K562 (cell line): ENCODE measurements at regions not wholly inside any gene's neighbourhood (a gene's known extent, or its start where the extent isn't known, plus 50 kb on each side); places are given as distances from the start of the nearest gene placed in this dataset.
A peak's percentile ranks its signal among the peaks of the same experiment; 100 is the strongest.

ENCODE experiments used
- CBFA2T2 ChIP-seq: fragments of 450-650 bp; conservative IDR thresholded peaks from 2 replicates; pipeline ENCODE4 v1.6.1; 2017; ENCODE audit warnings: mild to moderate bottlenecking
- COPS2 ChIP-seq: fragments of 450-650 bp; conservative IDR thresholded peaks from 2 replicates; pipeline ENCODE4 v1.6.1; 2016; ENCODE audit warnings: mild to moderate bottlenecking, moderate library complexity
- DDX20 ChIP-seq: fragments of 450-650 bp; IDR thresholded peaks from 2 replicates; pipeline ENCODE4 v1.6.1; 2016; ENCODE audit warnings: missing genetic modification characterization, low read depth, mild to moderate bottlenecking, missing compliant biosample characterization, moderate library complexity
- ELF4 ChIP-seq: fragments of 450-650 bp; formaldehyde crosslinking; IDR thresholded peaks from 2 replicates; pipeline ENCODE4 v1.4.0; 2022; ENCODE audit warnings: missing genetic modification characterization
- FOXJ2 ChIP-seq: fragments of 200-800 bp; sonication (Bioruptor generic); IDR thresholded peaks from 2 replicates; pipeline ENCODE4 v1.6.1; 2016; ENCODE audit warnings: missing genetic modification characterization, missing compliant biosample characterization
- GTF2B ChIP-seq: IDR thresholded peaks from 2 replicates; pipeline ENCODE4 v1.6.1; 2011; ENCODE audit not compliant: insufficient read length; ENCODE audit errors: extremely low read depth
- HDAC2 ChIP-seq: fragments of 450-650 bp; IDR thresholded peaks from 2 replicates; pipeline ENCODE4 v1.6.1; 2016; ENCODE audit warnings: mild to moderate bottlenecking
- JUND ChIP-seq, 2 experiments: IDR thresholded peaks; 2 replicates in 1 of 2; 3 replicates in 1 of 2; pipeline ENCODE4 v1.6.1; 2011; ENCODE audit warnings: borderline replicate concordance in 2 of 2, low read depth in 2 of 2, low read length in 2 of 2, improper control_type of control experiment in 1 of 2, missing biosample characterization in 1 of 2, missing genetic modification characterization in 1 of 2, missing genetic modification reagents in 1 of 2
- NCOA6 ChIP-seq: fragments of 450-650 bp; IDR thresholded peaks from 2 replicates; pipeline ENCODE4 v1.6.1; 2017; ENCODE audit warnings: mild to moderate bottlenecking
- PCBP2 ChIP-seq: fragments of 200-400 bp; formaldehyde crosslinking; IDR thresholded peaks from 2 replicates; pipeline ENCODE4 v1.6.1; 2018; ENCODE audit warnings: low read length, low read depth, mild to moderate bottlenecking, moderate library complexity; ENCODE audit not compliant: poor library complexity, severe bottlenecking
- PTRF ChIP-seq: fragments of 450-650 bp; IDR thresholded peaks from 2 replicates; pipeline ENCODE4 v1.6.1; 2016; ENCODE audit warnings: mild to moderate bottlenecking, missing genetic modification characterization, missing compliant biosample characterization
- SMAD3 ChIP-seq: fragments of 450-650 bp; formaldehyde crosslinking; conservative IDR thresholded peaks from 2 replicates; pipeline ENCODE4 v1.4.0; 2020; ENCODE audit warnings: mild to moderate bottlenecking
- TCF15 ChIP-seq: fragments of 250-450 bp; sonication (Bioruptor Pico); IDR thresholded peaks from 2 replicates; pipeline ENCODE4 v1.8.0; 2022; ENCODE audit warnings: moderate library complexity, mild to moderate bottlenecking, inconsistent platforms
- THRAP3 ChIP-seq: fragments of 450-650 bp; IDR thresholded peaks from 2 replicates; pipeline ENCODE4 v1.6.1; 2016; ENCODE audit warnings: mild to moderate bottlenecking, inconsistent platforms, borderline replicate concordance
- TOE1 ChIP-seq, 2 experiments: fragments of 450-650 bp in 1 of 2; sonication (generic) in 1 of 2; formaldehyde crosslinking in 1 of 2; IDR thresholded peaks; 2 replicates each; pipeline versions ENCODE4 v1.7.1 to v1.8.0; 2016 to 2022; ENCODE audit warnings: borderline replicate concordance in 2 of 2, mild to moderate bottlenecking in 2 of 2, antibody characterized with exemption in 1 of 2, inconsistent platforms in 1 of 2, low read depth in 1 of 2, missing genetic modification reagents in 1 of 2, moderate library complexity in 1 of 2
- ZBTB34 ChIP-seq: fragments of 250-450 bp; sonication (Bioruptor Pico); IDR thresholded peaks from 2 replicates; pipeline ENCODE4 v1.8.0; 2021; ENCODE audit warnings: mild to moderate bottlenecking, moderate library complexity
- ZKSCAN8 ChIP-seq: fragments of 200-800 bp; sonication (Bioruptor generic); IDR thresholded peaks from 2 replicates; pipeline ENCODE4 v1.6.1; 2016; ENCODE audit warnings: missing genetic modification characterization, missing compliant biosample characterization
- ZNF143 ChIP-seq: sonication (generic); formaldehyde crosslinking; IDR thresholded peaks from 2 replicates; pipeline ENCODE4 v1.9.0; 2022; ENCODE audit warnings: mild to moderate bottlenecking, missing genetic modification reagents
- ZNF175 ChIP-seq: fragments of 200-800 bp; sonication (Bioruptor generic); IDR thresholded peaks from 2 replicates; pipeline ENCODE4 v1.6.1; 2016; ENCODE audit warnings: low read depth, mild to moderate bottlenecking, missing genetic modification characterization, missing compliant biosample characterization
- ZNF23 ChIP-seq: fragments of 250-450 bp; sonication (Bioruptor Pico); IDR thresholded peaks from 2 replicates; pipeline ENCODE4 v1.4.0; 2020; ENCODE audit warnings: mild to moderate bottlenecking
- ZNF280B ChIP-seq: fragments of 250-450 bp; sonication (Bioruptor Pico); IDR thresholded peaks from 2 replicates; pipeline ENCODE4 v1.5.1; 2021; ENCODE audit warnings: mild to moderate bottlenecking
- ZNF740 ChIP-seq, 3 experiments: fragments of 200-800 bp in 1 of 3; sonication (Bioruptor generic) in 1 of 3; sonication (generic) in 1 of 3; formaldehyde crosslinking in 1 of 3; IDR thresholded peaks; 2 replicates each; pipeline versions ENCODE4 v1.6.1 to v1.8.0; 2016 to 2022; ENCODE audit warnings: mild to moderate bottlenecking in 2 of 3, missing compliant biosample characterization in 2 of 3, missing genetic modification characterization in 2 of 3, missing genetic modification reagents in 1 of 3

GRCh38 chr3:72322264-72322976 is 525.8 kb downstream of the SHQ1 start (continued):
- TF ChIP-seq GTF2B (no peak), CBFA2T2 (0 out of 2 replicates have a peak, but pooled peaks have one; percentile 30), HDAC2 (peak; percentile 91), TOE1 (IDR thresholded peaks at IDR 0.05; ENCODE audit: borderline replicate concordance) (no peak), TOE1 (CRISPR knock-in tag; IDR thresholded peaks at IDR 0.05; ENCODE audit: borderline replicate concordance, low read depth) (no peak), NCOA6 (no peak), COPS2 (no peak), THRAP3 (no peak), ELF4 (CRISPR knock-in tag) (no peak), JUND (IDR thresholded peaks at IDR 0.05; ENCODE audit: borderline replicate concordance, low read depth, low read length) (peak; percentile 66), JUND (tag; IDR thresholded peaks at IDR 0.05; ENCODE audit: borderline replicate concordance, low read depth, low read length) (peak; percentile 85; the same call in 2 of the 3 replicates), PTRF (tag) (peak; percentile 36; the same call in 1 of the 2 replicates), ZNF175 (CRISPR knock-in tag) (peak; percentile 95), TCF15 (peak; percentile 90; the same call in 1 of the 2 replicates), ZNF740 (CRISPR knock-in tag; IDR thresholded peaks at IDR 0.05) (no peak), ZNF740 (tag; IDR thresholded peaks at IDR 0.05) (peak in 1 of 2 experiments; percentile 57; a peak in 1 of 4 replicates), ZBTB34 (no peak), DDX20 (0 out of 2 replicates have a peak, but pooled peaks have one; percentile 9), PCBP2 (no peak), ZKSCAN8 (CRISPR knock-in tag) (peak; percentile 86), ZNF280B (CRISPR knock-in tag) (0 out of 2 replicates have a peak, but pooled peaks have one; percentile 10), FOXJ2 (tag) (peak; percentile 85), SMAD3 (CRISPR knock-in tag) (peak; percentile 69), ZNF143 (no peak), ZNF23 (CRISPR knock-in tag) (no peak; the same call in 1 of the 2 replicates)
